IMR-90 (cell line): ENCODE measurements at regions not wholly inside any gene's neighbourhood (a gene's known extent, or its start where the extent isn't known, plus 50 kb on each side); places are given as distances from the start of the nearest gene placed in this dataset.

Experiments used
- ATAC-seq: fragments of 200-7000 bp; cut with Tn5 transposase; 2 replicates; pipeline ENCODE4 v1.9.1; 2020; ENCODE audit warnings: low read depth, mild to moderate bottlenecking, moderate library complexity
- BruUV-seq: library from RNA; stranded (reverse); fragments of 400-500 nt; replicated peaks from 2 replicates; lab custom pipeline; 2021; lab: Mats Ljungman, UMichigan
- CTCF ChIA-PET: fragments of 300-600 bp; formaldehyde crosslinking; extraction: SDS; loops from one replicate; lab custom pipeline; 2021; ENCODE audit warnings: antibody characterized with exemption; lab: Yijun Ruan, JAX
- POLR2A ChIA-PET: fragments of 300-600 bp; sonication (Branson Sonifier 250); formaldehyde crosslinking; loops from one replicate; lab custom pipeline; 2022; ENCODE audit warnings: antibody characterized with exemption; ENCODE audit not compliant: unreplicated experiment; lab: Charles Lee
- DNase-seq: peaks from one replicate; pipeline ENCODE4 v3.0.0; 2013
- H2AFZ ChIP-seq: replicated peaks from 2 replicates; pipeline ENCODE3; 2013; ENCODE audit warnings: low read length, mild to moderate bottlenecking; ENCODE audit not compliant: poor library complexity
- H2AK5ac ChIP-seq: 2 replicates; pipeline ENCODE4 v1.6.1; 2013; ENCODE audit warnings: low read depth, low read length, inconsistent platforms
- H2AK9ac ChIP-seq: replicated peaks from 2 replicates; pipeline ENCODE3; 2013; ENCODE audit warnings: mild to moderate bottlenecking, low read depth, low read length, moderate library complexity; ENCODE audit not compliant: poor library complexity
- H2BK120ac ChIP-seq: 2 replicates; pipeline ENCODE4 v1.6.1; 2013; ENCODE audit warnings: low read depth, low read length, inconsistent platforms
- H2BK15ac ChIP-seq: 3 replicates; pipeline ENCODE4 v1.6.1; 2013; ENCODE audit warnings: low read depth, low read length, inconsistent platforms
- H2BK20ac ChIP-seq: 2 replicates; pipeline ENCODE4 v1.6.1; 2013; ENCODE audit warnings: low read depth, mild to moderate bottlenecking, inconsistent platforms, low read length, moderate library complexity
- H2BK5ac ChIP-seq: 2 replicates; pipeline ENCODE4 v1.6.1; 2013; ENCODE audit warnings: mild to moderate bottlenecking, low read depth, low read length, inconsistent platforms; ENCODE audit not compliant: poor library complexity, severe bottlenecking
- H3K14ac ChIP-seq: replicated peaks from 2 replicates; pipeline ENCODE4 v1.6.1; 2013; ENCODE audit warnings: low read depth, low read length, inconsistent platforms
- H3K18ac ChIP-seq: 2 replicates; pipeline ENCODE4 v1.6.1; 2013; ENCODE audit warnings: low read depth, low read length, control low read depth
- H3K23ac ChIP-seq: 2 replicates; pipeline ENCODE4 v1.6.1; 2013; ENCODE audit warnings: low read depth, low read length, inconsistent platforms
- H3K27ac ChIP-seq: 2 replicates; pipeline ENCODE4 v1.5.1; 2013; ENCODE audit warnings: mild to moderate bottlenecking, control low read depth, low read length; ENCODE audit not compliant: insufficient read depth
- H3K27me3 ChIP-seq: 2 replicates; pipeline ENCODE4 v1.6.1; 2013; ENCODE audit warnings: low read length; ENCODE audit not compliant: control insufficient read depth, insufficient read depth
- H3K36me3 ChIP-seq: 2 replicates; pipeline ENCODE4 v1.6.1; 2013; ENCODE audit warnings: low read length, mixed read lengths; ENCODE audit not compliant: control insufficient read depth, insufficient read depth
- H3K4ac ChIP-seq: 2 replicates; pipeline ENCODE4 v1.6.1; 2013; ENCODE audit warnings: low read depth, low read length, inconsistent platforms
- H3K4me1 ChIP-seq: 2 replicates; pipeline ENCODE4 v1.6.1; 2013; ENCODE audit warnings: low read length, mixed read lengths; ENCODE audit not compliant: control insufficient read depth, insufficient read depth
- H3K4me2 ChIP-seq: 2 replicates; pipeline ENCODE4 v1.6.1; 2013; ENCODE audit warnings: low read depth, mild to moderate bottlenecking, control low read depth, low read length, moderate library complexity
- H3K4me3 ChIP-seq: 2 replicates; pipeline ENCODE4 v1.5.1; 2013; ENCODE audit warnings: low read depth, mild to moderate bottlenecking, control low read depth, low read length, moderate library complexity; ENCODE audit not compliant: insufficient read depth
- H3K56ac ChIP-seq: 2 replicates; pipeline ENCODE4 v1.6.1; 2013; ENCODE audit warnings: low read length, inconsistent platforms; ENCODE audit not compliant: insufficient read depth; ENCODE audit errors: extremely low read depth
- H3K79me1 ChIP-seq, 2 experiments: 2 replicates each; pipeline ENCODE4 v1.6.1; 2013; ENCODE audit warnings: low read length in 2 of 2, inconsistent platforms in 1 of 2, low read depth in 1 of 2
- H3K9ac ChIP-seq: 2 replicates; pipeline ENCODE4 v1.6.1; 2013; ENCODE audit warnings: low read depth, low read length, control low read depth
- H3K9me1 ChIP-seq: 2 replicates; pipeline ENCODE4 v1.6.1; 2013; ENCODE audit warnings: low read length, inconsistent platforms; ENCODE audit not compliant: insufficient read depth
- H3K9me3 ChIP-seq: 2 replicates; pipeline ENCODE4 v1.6.1; 2013; ENCODE audit warnings: low read length; ENCODE audit not compliant: control insufficient read depth, insufficient read depth
- H4K20me1 ChIP-seq: 2 replicates; pipeline ENCODE4 v1.6.1; 2013; ENCODE audit warnings: low read length, inconsistent platforms; ENCODE audit not compliant: insufficient read depth
- H4K5ac ChIP-seq: 2 replicates; pipeline ENCODE4 v1.6.1; 2013; ENCODE audit warnings: mild to moderate bottlenecking, low read depth, low read length, control low read depth
- H4K8ac ChIP-seq, 2 experiments: 2 replicates each; pipeline ENCODE4 v1.6.1; 2013; ENCODE audit warnings: low read depth in 2 of 2, low read length in 2 of 2, control low read depth in 1 of 2, inconsistent platforms in 1 of 2
- H4K91ac ChIP-seq: 2 replicates; pipeline ENCODE4 v1.6.1; 2013; ENCODE audit warnings: low read depth, low read length, inconsistent platforms; ENCODE audit not compliant: insufficient read depth
- BHLHE40 ChIP-seq: fragments of 150-350 bp; IDR thresholded peaks from 2 replicates; pipeline ENCODE4 v1.6.1; 2016; ENCODE audit warnings: mild to moderate bottlenecking, low read depth, low read length
- CEBPB ChIP-seq: IDR thresholded peaks from 2 replicates; pipeline ENCODE4 v1.6.1; 2012; ENCODE audit warnings: low read depth, low read length, improper control_type of control experiment
- CHD1 ChIP-seq: IDR thresholded peaks from 2 replicates; pipeline ENCODE4 v1.6.1; 2012; ENCODE audit warnings: low read depth, low read length, improper control_type of control experiment
- CTCF ChIP-seq: conservative IDR thresholded peaks from 2 replicates; pipeline ENCODE4 v1.5.1; 2012; ENCODE audit warnings: mild to moderate bottlenecking, low read depth, low read length, improper control_type of control experiment
- FOS ChIP-seq: fragments of 150-350 bp; IDR thresholded peaks from 2 replicates; pipeline ENCODE4 v1.6.1; 2016; ENCODE audit warnings: low read depth, low read length
- MAFK ChIP-seq: IDR thresholded peaks from 2 replicates; pipeline ENCODE4 v1.6.1; 2012; ENCODE audit warnings: low read depth, low read length, improper control_type of control experiment
- MAZ ChIP-seq: IDR thresholded peaks from 2 replicates; pipeline ENCODE4 v1.6.1; 2012; ENCODE audit warnings: low read depth, mild to moderate bottlenecking, low read length, improper control_type of control experiment, moderate library complexity, borderline replicate concordance
- MXI1 ChIP-seq: IDR thresholded peaks from 2 replicates; pipeline ENCODE4 v1.6.1; 2012; ENCODE audit warnings: low read depth, mild to moderate bottlenecking, low read length, moderate library complexity, borderline replicate concordance
- NFE2L2 ChIP-seq: fragments of 150-350 bp; IDR thresholded peaks from 2 replicates; pipeline ENCODE4 v1.6.1; 2016; ENCODE audit warnings: low read depth, mild to moderate bottlenecking, low read length
- POLR2A ChIP-seq: IDR thresholded peaks from 2 replicates; pipeline ENCODE4 v1.6.1; 2012; ENCODE audit warnings: mild to moderate bottlenecking, low read depth, low read length
- RAD21 ChIP-seq: IDR thresholded peaks from 2 replicates; pipeline ENCODE4 v1.6.1; 2012; ENCODE audit warnings: low read length, improper control_type of control experiment
- RCOR1 ChIP-seq: IDR thresholded peaks from 2 replicates; pipeline ENCODE4 v1.6.1; 2012; ENCODE audit warnings: mild to moderate bottlenecking, low read length, improper control_type of control experiment; ENCODE audit not compliant: insufficient replicate concordance
- RFX5 ChIP-seq: IDR thresholded peaks from 2 replicates; pipeline ENCODE4 v1.8.0; 2012; ENCODE audit warnings: low read depth, mild to moderate bottlenecking, low read length, moderate library complexity
- SMC3 ChIP-seq: fragments of 150-350 bp; IDR thresholded peaks from 2 replicates; pipeline ENCODE4 v1.6.1; 2016; ENCODE audit warnings: low read depth, mild to moderate bottlenecking, antibody characterized with exemption, low read length, moderate library complexity
- USF2 ChIP-seq: fragments of 150-350 bp; IDR thresholded peaks from 2 replicates; pipeline ENCODE4 v1.6.1; 2017; ENCODE audit warnings: mild to moderate bottlenecking, antibody characterized with exemption, low read length, low read depth
- WGBS, 2 experiments: methylation state at CpG; one replicate each; pipeline versions ENCODE4 v1.1.5 to v1.1.7; 2013; ENCODE audit warnings: missing lambda C conversion rate in 2 of 2; ENCODE audit not compliant: insufficient read length in 1 of 2; ENCODE audit errors: extremely low coverage in 2 of 2; 5-methylcytosine and 5-hydroxymethylcytosine counted together
- dilution Hi-C: fragments of 300-500 bp; cut with HindIII; formaldehyde crosslinking; loops from one replicate; pipeline ENCODE4 v1.14.3; 2018; ENCODE audit warnings: low sequenced_read_pairs; ENCODE audit not compliant: unreplicated experiment
- in situ Hi-C: fragments of 300-500 bp; cut with MboI; formaldehyde crosslinking; loops from 3 replicates; pipeline ENCODE4 v1.14.3; 2019; ENCODE audit warnings: low sequenced_read_pairs, inconsistent platforms, mixed read lengths
- intact Hi-C: fragments of 100-400 bp; cut with micrococcal nuclease; formaldehyde crosslinking; loops from 2 replicates; pipeline ENCODE4 v1.10.0; 2022
- TF ChIP-seq, protein P1 (sequence below): fragments of 150-350 bp; IDR thresholded peaks from 2 replicates; pipeline ENCODE4 v1.6.1; 2016; ENCODE audit warnings: low read depth, mild to moderate bottlenecking, low read length, moderate library complexity, borderline replicate concordance

DNA sequence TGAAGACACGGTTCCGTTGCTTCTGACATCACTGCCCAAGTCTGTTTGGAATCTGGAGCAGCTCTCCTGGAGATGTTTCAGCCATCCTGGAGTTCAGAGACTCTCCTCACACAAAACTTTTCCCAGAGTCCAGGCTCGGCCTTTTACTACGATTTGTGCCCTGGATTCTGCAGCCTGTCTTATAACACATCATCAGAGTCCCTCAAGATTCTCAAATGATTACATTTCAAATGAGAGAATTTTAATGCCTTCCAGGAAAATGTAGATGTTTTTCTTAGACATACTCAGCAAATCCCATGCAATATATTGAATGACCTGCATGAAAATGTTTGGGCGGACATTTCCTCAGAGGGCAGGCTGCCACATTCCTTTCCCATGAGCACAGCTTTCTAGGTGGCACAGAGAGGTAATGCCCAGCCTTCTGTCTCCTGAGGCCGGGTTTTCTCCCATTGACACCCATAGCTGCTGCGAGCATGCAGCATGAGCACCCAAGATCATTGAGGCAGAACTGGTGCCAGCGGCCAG lies 129.1 kb downstream of the SNX19 start:
- no TSS peak for BruUV-seq
- ATAC-seq (peak; percentile 41), DNase-seq (peak; percentile 46)
- H3K4me1 ChIP-seq, result peaks cover 20% of the 10 kb centered on the region
- no peaks in the 10 kb centered on the region for H3K36me3 ChIP-seq
- peak overlapping the region; percentile 84; the same call in 1 of the 2 replicates for H3K27ac ChIP-seq
- peak overlapping the region; percentile 23 for H2AK9ac ChIP-seq
- H3K9me1 ChIP-seq, result peaks cover 7% of the 10 kb centered on the region
- H3K4me3 ChIP-seq, result no peak overlapping the region
- H2AFZ ChIP-seq, result no peak overlapping the region
- H3K27me3 ChIP-seq, result peaks cover 2% of the 10 kb centered on the region; the same call in 1 of the 2 replicates
- no peak overlapping the region for H3K56ac ChIP-seq
- H4K20me1 ChIP-seq, result no peaks in the 10 kb centered on the region
- H2BK120ac ChIP-seq, result no peak overlapping the region; the same call in 1 of the 2 replicates
- H3K18ac ChIP-seq, result no peak overlapping the region; the same call in 1 of the 2 replicates
- intact Hi-C loops (no loop called here), dilution Hi-C loops (no loop called here), in situ Hi-C loops (no loop called here)
- H3K9ac ChIP-seq, result no peak overlapping the region
- WGBS, 2 experiments, result 13% methylated on average over 3 of the region's 8 CpGs; no CpG with 5 or more reads in 1 of the 2 experiments
- 0 out of 2 replicates have a peak overlapping the region, but pooled peaks have one; percentile 10 for H3K4ac ChIP-seq
- H3K4me2 ChIP-seq, result no peak overlapping the region; the same call in 1 of the 2 replicates
- H4K91ac ChIP-seq, result peak overlapping the region; percentile 38; the same call in 1 of the 2 replicates
- H3K9me3 ChIP-seq, result peaks cover 13% of the 10 kb centered on the region
- H3K14ac ChIP-seq, result 0 out of 2 replicates have a peak overlapping the region, but pooled peaks have one; percentile 1
- CTCF ChIA-PET, result no interaction called here
- H4K5ac ChIP-seq, result no peak overlapping the region; the same call in 1 of the 2 replicates
- H2BK20ac ChIP-seq, result no peak overlapping the region
- POLR2A ChIA-PET, result no interaction called here
- H2AK5ac ChIP-seq, result 0 out of 2 replicates have a peak overlapping the region, but pooled peaks have one; percentile 24
- H4K8ac ChIP-seq, result no peak overlapping the region; a peak in 1 of 4 replicates
- TF ChIP-seq RFX5, result no peak
- no peak for TF ChIP-seq CEBPB
- no peak for TF ChIP-seq CTCF
- TF ChIP-seq CHD1, result no peak
- TF ChIP-seq MAZ, result no peak
- no peak for TF ChIP-seq SMC3
- TF ChIP-seq POLR2A, result no peak
- TF ChIP-seq NFE2L2, result no peak
- no peak for TF ChIP-seq BHLHE40
- no peak for TF ChIP-seq USF2
- TF ChIP-seq, protein P1, sequence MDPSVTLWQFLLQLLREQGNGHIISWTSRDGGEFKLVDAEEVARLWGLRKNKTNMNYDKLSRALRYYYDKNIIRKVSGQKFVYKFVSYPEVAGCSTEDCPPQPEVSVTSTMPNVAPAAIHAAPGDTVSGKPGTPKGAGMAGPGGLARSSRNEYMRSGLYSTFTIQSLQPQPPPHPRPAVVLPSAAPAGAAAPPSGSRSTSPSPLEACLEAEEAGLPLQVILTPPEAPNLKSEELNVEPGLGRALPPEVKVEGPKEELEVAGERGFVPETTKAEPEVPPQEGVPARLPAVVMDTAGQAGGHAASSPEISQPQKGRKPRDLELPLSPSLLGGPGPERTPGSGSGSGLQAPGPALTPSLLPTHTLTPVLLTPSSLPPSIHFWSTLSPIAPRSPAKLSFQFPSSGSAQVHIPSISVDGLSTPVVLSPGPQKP, result no peak
- TF ChIP-seq RCOR1, result no peak
- TF ChIP-seq RAD21, result no peak
- no peak for TF ChIP-seq MAFK
- no peak for TF ChIP-seq MXI1
- TF ChIP-seq FOS, result no peak
- H3K79me1 ChIP-seq, result no peaks in the 10 kb centered on the region
- H2BK5ac ChIP-seq, result no peak overlapping the region
- H3K23ac ChIP-seq, result no peak overlapping the region
- no peak overlapping the region for H2BK15ac ChIP-seq
